H1 (cell line): ENCODE measurements at regions not wholly inside any gene's neighbourhood (a gene's known extent, or its start where the extent isn't known, plus 50 kb on each side); places are given as distances from the start of the nearest gene placed in this dataset.

Experiments used
- CTCF ChIA-PET: fragments of 300-600 bp; sonication (Branson Sonifier 250); formaldehyde crosslinking; loops from one replicate; lab custom pipeline; 2021; ENCODE audit not compliant: partially characterized antibody; lab: Charles Lee
- POLR2A ChIA-PET: fragments of 300-600 bp; sonication (Branson Sonifier 250); formaldehyde crosslinking; loops from one replicate; lab custom pipeline; 2021; ENCODE audit warnings: inconsistent platforms; ENCODE audit not compliant: partially characterized antibody; lab: Charles Lee
- DNase-seq, 2 experiments: peaks; one replicate each; pipeline versions ENCODE4 v3.0.0 to v3.0.0-alpha.2; 2010 to 2022; ENCODE audit warnings: low spot score in 2 of 2, low read depth in 1 of 2, mixed read lengths in 1 of 2
- FAIRE-seq: peaks from 2 replicates; lab custom pipeline; 2011; peaks lifted over from hg19 to GRCh38; lab: Jason Lieb, UNC
- H2AFZ ChIP-seq: 2 replicates; pipeline ENCODE4 v1.8.1; 2012; ENCODE audit warnings: low read length, inconsistent platforms
- H2AK5ac ChIP-seq: 2 replicates; pipeline ENCODE4 v1.6.1; 2013; ENCODE audit warnings: low read depth, low read length
- H2BK120ac ChIP-seq: replicated peaks from 2 replicates; pipeline ENCODE3; 2013; ENCODE audit warnings: low read depth, low read length, inconsistent platforms
- H2BK12ac ChIP-seq: 2 replicates; pipeline ENCODE4 v1.6.1; 2013; ENCODE audit warnings: low read depth, low read length
- H2BK15ac ChIP-seq: 2 replicates; pipeline ENCODE4 v1.6.1; 2013; ENCODE audit warnings: low read length
- H2BK20ac ChIP-seq: 2 replicates; pipeline ENCODE4 v1.6.1; 2013; ENCODE audit warnings: low read length
- H2BK5ac ChIP-seq: 2 replicates; pipeline ENCODE4 v1.6.1; 2013; ENCODE audit warnings: low read depth, low read length
- H3K14ac ChIP-seq: 2 replicates; pipeline ENCODE4 v1.6.1; 2013; ENCODE audit warnings: inconsistent platforms; ENCODE audit not compliant: insufficient read length
- H3K18ac ChIP-seq: 2 replicates; pipeline ENCODE4 v1.6.1; 2013; ENCODE audit warnings: low read length; ENCODE audit errors: extremely low read depth
- H3K23ac ChIP-seq: 2 replicates; pipeline ENCODE4 v1.6.1; 2013; ENCODE audit warnings: inconsistent platforms; ENCODE audit not compliant: insufficient read length
- H3K23me2 ChIP-seq: 2 replicates; pipeline ENCODE4 v1.6.1; 2013; ENCODE audit warnings: low read depth, low read length
- H3K27ac ChIP-seq: 2 replicates; pipeline ENCODE4 v1.6.1; 2011; ENCODE audit warnings: low read depth, low read length, inconsistent platforms
- H3K27me3 ChIP-seq, 4 experiments: replicated peaks in 1 of 4; 1 replicate in 1 of 4; 2 replicates in 3 of 4; pipeline versions ENCODE4 v1.6.1 to v1.8.1; 2011 to 2013; ENCODE audit warnings: low read length in 3 of 4, mild to moderate bottlenecking in 3 of 4, inconsistent platforms in 2 of 4, mixed read lengths in 2 of 4, moderate library complexity in 1 of 4; ENCODE audit not compliant: control insufficient read depth in 3 of 4, insufficient read depth in 3 of 4; ENCODE audit errors: extremely low read depth in 1 of 4
- H3K36me3 ChIP-seq, 4 experiments: 2 replicates each; pipeline versions ENCODE4 v1.6.1 to v1.8.1; 2011 to 2013; ENCODE audit warnings: mild to moderate bottlenecking in 4 of 4, low read length in 3 of 4, moderate library complexity in 2 of 4, control low read depth in 1 of 4, inconsistent platforms in 1 of 4; ENCODE audit not compliant: insufficient read depth in 4 of 4, control insufficient read depth in 2 of 4
- H3K4ac ChIP-seq: replicated peaks from 2 replicates; pipeline ENCODE3; 2013; ENCODE audit warnings: low read length, low read depth, mixed read lengths, inconsistent platforms; ENCODE audit not compliant: insufficient read length
- H3K4me1 ChIP-seq, 4 experiments: replicated peaks in 1 of 4; 1 replicate in 1 of 4; 2 replicates in 3 of 4; pipeline versions ENCODE4 v1.6.1 to v1.8.1; 2011 to 2013; ENCODE audit warnings: low read length in 3 of 4, inconsistent platforms in 2 of 4, mixed read lengths in 1 of 4; ENCODE audit not compliant: insufficient read depth in 4 of 4, control insufficient read depth in 3 of 4
- H3K4me2 ChIP-seq, 2 experiments: 2 replicates each; pipeline versions ENCODE4 v1.6.1 to v1.8.1; 2011 to 2013; ENCODE audit warnings: low read depth in 2 of 2, low read length in 2 of 2, control low read depth in 1 of 2, inconsistent platforms in 1 of 2, mild to moderate bottlenecking in 1 of 2; ENCODE audit not compliant: insufficient read depth in 1 of 2
- H3K4me3 ChIP-seq, 4 experiments: fragments of 200-600, 300-600 bp in 1 of 4; sonication (generic), shearing (Covaris generic), sonication (Bioruptor Twin) in 1 of 4; 2 replicates each; pipeline versions ENCODE4 v1.5.1 to v1.8.1; 2011 to 2016; ENCODE audit warnings: low read length in 4 of 4, low read depth in 3 of 4, control low read depth in 2 of 4, inconsistent platforms in 2 of 4, mild to moderate bottlenecking in 2 of 4, mixed read lengths in 1 of 4, moderate library complexity in 1 of 4; ENCODE audit not compliant: insufficient read depth in 2 of 4; ENCODE audit errors: extremely low read depth in 1 of 4
- H3K56ac ChIP-seq: replicated peaks from 2 replicates; pipeline ENCODE3; 2013; ENCODE audit warnings: low read depth, mild to moderate bottlenecking, mixed read lengths, low read length, inconsistent platforms; ENCODE audit not compliant: insufficient read length
- H3K79me1 ChIP-seq: 2 replicates; pipeline ENCODE4 v1.6.1; 2013; ENCODE audit warnings: low read depth, low read length, control low read depth
- H3K79me2 ChIP-seq, 2 experiments: 2 replicates each; pipeline versions ENCODE4 v1.6.1 to v1.8.1; 2012 to 2013; ENCODE audit warnings: low read length in 2 of 2, mild to moderate bottlenecking in 2 of 2, inconsistent platforms in 1 of 2; ENCODE audit not compliant: insufficient read depth in 2 of 2, control insufficient read depth in 1 of 2
- H3K9ac ChIP-seq, 4 experiments: replicated peaks in 1 of 4; 1 replicate in 1 of 4; 2 replicates in 3 of 4; pipeline versions ENCODE4 v1.6.1 to v1.8.1; 2011 to 2013; ENCODE audit warnings: low read depth in 3 of 4, low read length in 3 of 4, control low read depth in 2 of 4, mild to moderate bottlenecking in 2 of 4, moderate library complexity in 2 of 4, inconsistent platforms in 1 of 4; ENCODE audit errors: extremely low read depth in 1 of 4
- H3K9me3 ChIP-seq, 2 experiments: 2 replicates each; pipeline versions ENCODE4 v1.6.1 to v1.8.1; 2012 to 2013; ENCODE audit warnings: mild to moderate bottlenecking in 2 of 2, moderate library complexity in 2 of 2, control low read depth in 1 of 2, inconsistent platforms in 1 of 2, low read depth in 1 of 2, low read length in 1 of 2, mixed read lengths in 1 of 2; ENCODE audit not compliant: insufficient read depth in 2 of 2
- H4K20me1 ChIP-seq, 2 experiments: replicated peaks in 1 of 2; 2 replicates each; pipeline versions ENCODE3 to v1.8.1; 2011 to 2013; ENCODE audit warnings: inconsistent platforms in 2 of 2, low read length in 2 of 2, mild to moderate bottlenecking in 1 of 2; ENCODE audit not compliant: insufficient read depth in 2 of 2, control insufficient read depth in 1 of 2
- H4K5ac ChIP-seq: 2 replicates; pipeline ENCODE4 v1.6.1; 2013; ENCODE audit warnings: low read length, low read depth, mixed read lengths, inconsistent platforms; ENCODE audit not compliant: insufficient read length
- H4K8ac ChIP-seq: 2 replicates; pipeline ENCODE4 v1.8.0; 2013; ENCODE audit warnings: mild to moderate bottlenecking, moderate library complexity, low read length, inconsistent platforms; ENCODE audit not compliant: insufficient read depth; ENCODE audit errors: extremely low read depth
- H4K91ac ChIP-seq: replicated peaks from 2 replicates; pipeline ENCODE3; 2013; ENCODE audit warnings: low read length, mixed read lengths, inconsistent platforms; ENCODE audit not compliant: insufficient read length
- ASH2L ChIP-seq: fragments of 200-600, 300-600 bp; sonication (generic); IDR thresholded peaks from one replicate; pipeline ENCODE4 v1.7.1; 2017; ENCODE audit warnings: low read length
- CBX8 ChIP-seq: fragments of 300-800, 300-1000 bp; sonication (generic); IDR thresholded peaks from 2 replicates; pipeline ENCODE4 v1.7.1; 2016; ENCODE audit warnings: low read depth, low read length, borderline replicate concordance
- E2F6 ChIP-seq: IDR thresholded peaks from 2 replicates; pipeline ENCODE4 v1.6.1; 2012; ENCODE audit warnings: inconsistent platforms
- MAFK ChIP-seq: IDR thresholded peaks from 2 replicates; pipeline ENCODE4 v1.6.1; 2012; ENCODE audit warnings: low read depth, mild to moderate bottlenecking, improper control_type of control experiment, low read length
- MAX ChIP-seq: IDR thresholded peaks from 2 replicates; pipeline ENCODE4 v1.6.1; 2012; ENCODE audit warnings: inconsistent platforms
- NANOG ChIP-seq: IDR thresholded peaks from 2 replicates; pipeline ENCODE4 v1.6.1; 2011; ENCODE audit warnings: low read length, low read depth, mild to moderate bottlenecking, inconsistent platforms; ENCODE audit not compliant: insufficient read depth, poor library complexity, severe bottlenecking
- SP1 ChIP-seq: IDR thresholded peaks from 2 replicates; pipeline ENCODE4 v1.6.1; 2011; ENCODE audit warnings: low read depth, low read length
- SRF ChIP-seq: IDR thresholded peaks from 2 replicates; pipeline ENCODE4 v1.6.1; 2011; ENCODE audit warnings: mild to moderate bottlenecking, low read depth, low read length, moderate library complexity
- TEAD4 ChIP-seq: IDR thresholded peaks from 2 replicates; pipeline ENCODE4 v1.6.1; 2012; ENCODE audit warnings: low read depth, low read length, inconsistent platforms, mixed read lengths
- YY1 ChIP-seq: IDR thresholded peaks from 2 replicates; pipeline ENCODE4 v1.6.1; 2011; ENCODE audit warnings: low read depth, mild to moderate bottlenecking, low read length
- ZNF274 ChIP-seq: IDR thresholded peaks from 2 replicates; pipeline ENCODE4 v1.7.0; 2012; ENCODE audit warnings: low read length, borderline replicate concordance; ENCODE audit errors: extremely low read depth
- WGBS, 2 experiments: shearing (Covaris generic) in 1 of 2; methylation state at CpG; one replicate each; pipeline versions ENCODE4 v1.1.6 to v1.1.7; 2013 to 2015; ENCODE audit warnings: low lambda C conversion rate in 2 of 2, mixed read lengths in 2 of 2, inconsistent platforms in 1 of 2, low coverage in 1 of 2, missing lambda C conversion rate in 1 of 2; ENCODE audit not compliant: insufficient replicate concordance in 2 of 2, insufficient coverage in 1 of 2, insufficient read length in 1 of 2; ENCODE audit errors: extremely low coverage in 1 of 2, missing lambda C conversion rate in 1 of 2; 5-methylcytosine and 5-hydroxymethylcytosine counted together

- no peaks in the 10 kb centered on the region; a peak in 2 of 7 replicates for H3K27me3 ChIP-seq
- no peak overlapping the region; the same call in 1 of the 2 replicates for H3K27ac ChIP-seq
- no peak overlapping the region for H3K14ac ChIP-seq
- H3K9me3 ChIP-seq = no peaks in the 10 kb centered on the region
- H3K79me2 ChIP-seq = no peaks in the 10 kb centered on the region
- H3K4me1 ChIP-seq = peaks cover 8 to 30% (median 13%) of the 10 kb centered on the region in 4 experiments
- no peak overlapping the region for H3K4ac ChIP-seq
- peak overlapping the region; percentile 37 to 47 for H3K4me2 ChIP-seq
- no peak overlapping the region for H3K56ac ChIP-seq
- peak overlapping the region in 1 of 4 experiments; percentile 17; a peak in 1 of 8 replicates for H3K4me3 ChIP-seq
- no peak overlapping the region for H4K5ac ChIP-seq
- ChIA-PET POLR2A (interaction anchor here (0.9 to 1.3 kb wide), 3 partner anchors 8 to 154 kb away, joined by 3 to 6 read pairs (median 3); no protein-coding TSS in a partner anchor), CTCF (interaction anchor here (0.8 to 34.2 kb wide), 10 partner anchors 8 to 388 kb away, joined by 3 to 1347 read pairs (median 4); no protein-coding TSS in a partner anchor)
- no peaks in the 10 kb centered on the region for H4K20me1 ChIP-seq
- H3K36me3 ChIP-seq = no peaks in the 10 kb centered on the region
- peak overlapping the region; percentile 76 for H2BK12ac ChIP-seq
- H2AFZ ChIP-seq = no peak overlapping the region
- H2AK5ac ChIP-seq = no peak overlapping the region
- H3K79me1 ChIP-seq = no peaks in the 10 kb centered on the region
- H3K23me2 ChIP-seq = peaks cover 2% of the 10 kb centered on the region; the same call in 1 of the 2 replicates
- no peak overlapping the region for H2BK120ac ChIP-seq
- H2BK5ac ChIP-seq = peak overlapping the region; percentile 88
- FAIRE-seq (peak; percentile 68), DNase-seq (peak in 1 of 2 experiments; percentile 77)
- peak overlapping the region; percentile 93 for H3K18ac ChIP-seq
- 9% methylated on average over 11 of the region's 11 CpGs; no CpG with 5 or more reads in 1 of the 2 experiments for WGBS, 2 experiments
- no peak overlapping the region for H3K23ac ChIP-seq
- H2BK20ac ChIP-seq = peak overlapping the region; percentile 87; the same call in 1 of the 2 replicates
- H4K8ac ChIP-seq = no peak overlapping the region; the same call in 1 of the 2 replicates
- no peak overlapping the region for H2BK15ac ChIP-seq
- H4K91ac ChIP-seq = no peak overlapping the region
- no peak overlapping the region for H3K9ac ChIP-seq
- TF ChIP-seq SRF (peak; percentile 64), MAFK (no peak), YY1 (0 out of 2 replicates have a peak, but pooled peaks have one; percentile 53), ASH2L (peak; percentile 67), E2F6 (peak; percentile 17; the same call in 1 of the 2 replicates), TEAD4 (peak; percentile 96), MAX (peak; percentile 68), SP1 (0 out of 2 replicates have a peak, but pooled peaks have one; percentile 44), CBX8 (no peak), NANOG (peak; percentile 17), ZNF274 (no peak)
These were observed 54.7 kb upstream of the PRDM11 start for GRCh38 chr11:45091563-45092403.
